GF-D8 (cell line): ENCODE measurements at regions not wholly inside any gene's neighbourhood (a gene's known extent, or its start where the extent isn't known, plus 50 kb on each side); places are given as distances from the start of the nearest gene placed in this dataset.
"Not testable (repeated sequence)": the region's sequence is repeated elsewhere in the genome, so short reads cannot be mapped to it uniquely, and the experiment has no call there.

Source experiments
- DNase-seq: peaks from one replicate; lab custom pipeline; 2025; lab: John Stamatoyannopoulos, UW

DNA sequence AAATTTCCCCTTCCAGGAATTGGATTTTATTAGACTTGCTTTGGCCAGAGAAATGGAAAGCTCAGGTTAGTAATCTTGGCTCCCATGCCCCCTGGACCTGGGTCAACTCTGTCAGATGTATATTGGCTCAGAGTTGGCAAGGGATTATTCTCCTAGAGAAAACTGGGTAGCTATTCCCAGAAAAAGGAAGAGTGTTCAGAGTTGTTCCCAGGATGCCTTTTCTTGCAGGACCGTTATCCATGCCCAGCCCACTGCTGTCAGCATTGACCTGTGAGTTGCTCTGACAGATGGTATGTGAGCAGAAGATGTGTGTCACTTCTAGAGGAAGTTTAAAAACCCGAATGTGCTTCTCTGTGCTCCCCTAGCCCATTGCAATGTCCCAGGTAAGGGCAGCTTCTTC lies 509.9 kb upstream of the ZFP42 start:
- no peak for DNase-seq

DNA sequence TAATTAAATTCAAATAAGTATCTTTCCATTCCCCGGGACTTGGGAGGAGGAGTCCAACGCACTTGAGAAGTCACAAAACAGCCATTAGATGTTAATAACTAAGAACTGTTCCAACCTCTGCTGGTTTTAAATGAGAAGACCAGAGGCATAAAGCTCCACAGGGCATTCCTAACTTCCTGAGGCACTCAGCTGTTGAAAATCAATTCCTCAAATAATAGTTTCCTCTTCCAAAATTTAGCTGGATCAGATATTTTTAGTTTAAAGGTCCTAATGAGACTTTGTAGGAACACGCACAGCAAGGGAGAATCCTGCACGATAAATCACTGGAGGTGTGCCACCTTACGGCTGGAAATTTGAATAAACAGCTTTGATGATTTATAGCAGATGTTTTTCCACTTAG lies 504.3 kb upstream of the ZFP42 start:
- DNase-seq, result no peak

DNA sequence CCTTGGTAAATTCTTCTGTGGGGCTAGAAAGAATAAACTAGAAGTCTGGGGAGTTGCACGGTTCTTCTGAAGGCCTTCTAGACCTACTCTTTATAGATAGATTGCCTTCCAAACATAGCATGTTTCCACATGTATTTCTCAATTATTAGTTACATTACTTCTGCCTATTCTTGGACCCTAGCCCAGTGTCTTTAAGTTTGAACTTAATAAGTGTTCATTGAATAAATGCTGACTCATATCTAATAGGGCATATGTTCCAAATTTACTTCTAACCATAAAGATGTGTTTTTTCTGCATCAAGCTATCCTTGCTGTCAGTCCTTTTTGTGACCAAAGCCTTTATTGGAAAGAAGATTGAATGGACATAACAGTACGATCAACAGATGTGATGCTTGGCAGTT lies 503.6 kb upstream of the ZFP42 start:
- no peak for DNase-seq

DNA sequence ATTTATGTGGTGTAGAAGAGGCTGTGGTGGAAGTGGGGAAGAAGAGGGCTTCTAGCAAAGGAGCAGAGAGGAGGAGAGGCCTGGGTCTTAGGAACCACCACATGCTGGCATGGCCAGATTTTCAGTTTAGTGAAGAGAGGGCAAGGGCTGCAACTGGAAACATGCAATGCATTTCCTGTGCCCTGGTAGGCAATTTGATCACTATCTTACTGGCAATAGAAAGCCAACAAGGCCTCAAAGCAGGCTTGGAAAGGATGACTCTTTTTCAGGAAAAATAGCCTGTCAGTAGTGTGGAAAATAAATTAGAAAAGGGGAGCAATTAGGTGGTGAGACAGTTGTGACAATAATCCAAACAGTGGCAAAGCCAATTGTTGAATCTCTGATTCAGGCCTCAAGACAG lies 501.9 kb upstream of the ZFP42 start:
- no peak for DNase-seq

DNA sequence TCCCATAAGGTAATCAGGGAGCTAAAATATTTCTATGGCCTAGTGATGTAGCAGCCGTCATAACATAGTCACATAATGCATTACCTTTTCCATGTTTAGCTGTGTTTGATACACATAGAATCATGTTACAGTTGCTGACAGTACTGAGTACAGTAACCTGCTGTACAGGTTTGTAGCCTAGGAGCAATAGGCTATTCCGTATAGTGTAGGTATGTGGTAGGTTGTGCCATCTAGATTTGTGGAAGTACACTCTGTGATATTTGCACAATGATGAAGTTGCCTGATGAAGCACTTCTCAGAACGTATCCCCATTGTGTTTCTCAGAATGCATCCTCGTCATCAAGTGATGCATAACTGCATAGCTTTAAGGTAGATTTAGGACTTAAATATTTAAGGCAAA lies 495.6 kb upstream of the ZFP42 start:
- no peak for DNase-seq

GRCh38 chr4:187500796-187501195 lies 494.8 kb upstream of the ZFP42 start:
- no peak for DNase-seq

GRCh38 chr4:187501731-187502130 lies 493.8 kb upstream of the ZFP42 start:
- no peak for DNase-seq

DNA sequence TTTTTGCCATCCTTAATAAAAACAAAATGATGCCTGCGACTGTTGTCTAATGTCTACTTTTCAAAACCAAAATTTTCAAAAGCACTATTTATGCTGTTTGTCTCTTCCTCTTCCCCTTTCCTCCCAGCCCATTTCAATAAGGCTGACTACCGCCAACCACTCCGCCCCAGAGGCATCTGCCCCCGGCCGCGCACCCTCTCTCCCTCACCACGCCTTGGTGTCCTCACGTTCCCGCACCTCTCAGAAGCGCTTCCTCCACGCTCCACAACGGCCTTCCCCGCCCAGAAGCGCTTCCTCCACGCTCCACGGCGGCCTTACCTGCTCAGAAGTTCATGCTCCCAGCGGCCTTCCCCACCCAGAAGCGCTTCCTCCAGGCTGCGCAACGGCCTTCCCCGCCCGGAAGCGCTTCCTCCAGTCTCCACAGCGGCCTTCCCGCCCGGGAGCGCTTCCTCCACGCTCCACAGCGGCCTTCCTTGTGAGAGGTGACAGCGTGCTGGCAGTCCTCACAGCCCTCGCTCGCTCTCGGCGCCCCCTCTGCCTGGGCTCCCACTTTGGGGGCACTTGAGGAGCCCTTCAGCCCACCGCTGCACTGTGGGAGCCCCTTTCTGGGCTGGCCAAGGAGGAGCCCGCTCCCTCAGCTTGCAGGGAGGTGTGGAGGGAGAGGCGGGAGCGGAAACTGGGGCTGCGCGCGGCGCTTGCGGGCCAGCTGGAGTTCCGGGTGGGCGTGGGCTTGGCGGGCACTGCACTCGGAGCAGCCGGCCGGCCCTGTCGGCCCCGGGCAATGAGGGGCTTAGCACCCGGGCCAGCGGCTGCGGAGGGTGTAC lies 490.4 kb upstream of the ZFP42 start:
- no peak for DNase-seq

DNA sequence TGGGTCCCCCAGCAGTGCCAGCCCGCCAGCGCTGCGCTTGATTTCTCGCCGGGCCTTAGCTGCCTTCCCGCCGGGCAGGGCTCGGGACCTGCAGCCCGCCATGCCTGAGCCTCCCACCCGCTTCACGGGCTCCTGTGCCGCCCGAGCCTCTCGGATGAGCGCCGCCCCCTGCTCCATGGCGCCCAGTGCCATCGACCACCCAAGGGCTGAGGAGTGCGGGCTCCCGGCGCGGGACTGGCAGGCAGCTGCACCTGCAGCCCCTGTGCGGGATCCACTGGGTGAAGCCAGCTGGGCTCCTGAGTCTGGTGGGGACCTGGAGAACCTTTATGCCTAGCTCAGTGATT lies 489.8 kb upstream of the ZFP42 start:
- not testable (repeated sequence) for DNase-seq

DNA sequence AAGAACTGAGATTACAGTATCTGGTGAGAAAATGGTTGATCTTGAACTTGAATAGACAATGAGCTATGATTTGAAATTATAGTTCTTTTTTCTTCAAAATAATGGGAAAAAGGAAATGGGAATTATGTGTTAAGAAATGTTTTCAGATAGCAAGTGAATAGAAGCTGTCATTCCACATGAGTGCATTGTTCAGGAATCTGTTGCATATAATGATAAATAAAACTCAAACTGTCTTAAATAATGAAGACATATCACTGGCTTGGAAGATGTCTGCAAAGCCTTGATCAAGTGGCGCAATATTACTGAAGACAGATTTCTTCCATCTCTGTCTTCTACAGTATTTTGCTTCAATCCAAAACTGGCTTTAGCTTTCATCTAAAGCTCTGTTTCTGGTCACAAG lies 479.3 kb upstream of the ZFP42 start:
- no peak for DNase-seq

DNA sequence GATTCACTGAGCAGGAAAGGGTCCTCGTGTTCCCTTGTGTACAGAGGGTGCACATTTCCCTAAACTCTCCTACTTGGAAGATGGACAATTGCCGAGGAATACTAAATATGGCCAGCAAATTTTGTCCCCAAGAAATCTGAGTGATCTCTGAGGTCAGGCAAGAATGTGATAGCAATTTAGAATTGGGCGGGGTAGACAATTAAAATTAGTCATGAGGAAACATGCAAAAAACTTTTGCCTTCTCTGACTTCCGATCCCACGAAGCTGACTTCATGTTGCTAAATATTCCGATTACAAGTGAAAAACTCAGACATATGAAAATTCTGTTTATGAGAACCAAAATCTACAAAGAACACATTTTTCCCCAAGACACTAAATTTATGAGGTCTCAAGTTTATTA lies 453.9 kb upstream of the ZFP42 start:
- no peak for DNase-seq

GRCh38 chr4:187544461-187545053 lies 451.0 kb upstream of the ZFP42 start:
- no peak for DNase-seq

GRCh38 chr4:187547316-187547715 lies 448.3 kb upstream of the ZFP42 start:
- no peak for DNase-seq

DNA sequence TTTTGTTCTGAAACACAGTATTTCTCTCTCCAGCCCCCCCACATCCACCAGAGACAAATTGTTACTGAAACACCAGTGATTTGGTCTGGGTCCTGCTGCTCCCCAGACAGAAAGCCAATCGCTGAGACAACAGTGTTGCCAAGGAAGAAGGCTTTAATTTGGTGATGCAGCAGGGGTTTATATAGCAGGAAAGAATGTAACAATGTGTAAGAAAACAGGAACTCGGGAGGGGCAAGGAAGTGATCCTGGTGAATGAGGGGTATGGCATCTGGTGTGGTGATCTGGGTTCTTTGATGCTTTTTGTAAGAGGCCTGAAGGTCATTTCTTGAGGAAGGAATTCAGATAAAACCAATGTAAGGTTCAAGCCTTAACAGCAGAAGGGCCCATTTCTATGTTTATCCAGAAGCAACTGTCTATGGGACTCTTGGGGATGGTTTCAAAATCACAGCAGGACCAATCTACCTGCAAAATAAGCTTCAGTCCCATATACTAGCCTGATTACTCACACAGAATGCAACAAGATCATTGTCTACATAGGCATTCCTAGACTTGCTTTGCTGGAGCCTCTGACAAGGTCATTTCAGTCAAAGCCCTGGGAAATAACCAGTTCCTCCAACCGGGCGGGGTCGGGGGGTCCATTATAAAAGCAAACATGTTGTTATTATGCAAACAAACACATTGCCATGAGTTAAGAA lies 445.2 kb upstream of the ZFP42 start:
- no peak for DNase-seq

GRCh38 chr4:187552781-187553180 lies 442.8 kb upstream of the ZFP42 start:
- no peak for DNase-seq

GRCh38 chr4:187555174-187555573 lies 440.4 kb upstream of the ZFP42 start:
- DNase-seq, result no peak

DNA sequence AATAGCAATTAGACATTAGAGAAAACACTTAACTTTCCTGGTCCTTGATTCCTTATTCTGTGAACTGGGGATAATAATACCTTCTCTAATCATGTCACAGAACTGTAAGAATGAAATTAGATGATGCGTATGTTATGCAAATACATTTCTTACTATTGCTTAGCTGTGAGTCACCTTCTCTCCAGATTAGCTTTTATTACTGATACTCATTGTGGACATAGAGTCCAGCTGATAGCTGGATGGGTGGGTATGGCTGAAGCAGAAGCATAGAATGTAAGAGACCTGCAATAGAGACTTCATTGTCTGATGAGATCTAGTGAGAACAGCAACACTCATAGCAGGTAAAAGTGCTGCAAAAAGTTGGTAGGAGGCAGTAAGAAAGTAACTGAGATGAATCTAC lies 437.2 kb upstream of the ZFP42 start:
- no peak for DNase-seq

DNA sequence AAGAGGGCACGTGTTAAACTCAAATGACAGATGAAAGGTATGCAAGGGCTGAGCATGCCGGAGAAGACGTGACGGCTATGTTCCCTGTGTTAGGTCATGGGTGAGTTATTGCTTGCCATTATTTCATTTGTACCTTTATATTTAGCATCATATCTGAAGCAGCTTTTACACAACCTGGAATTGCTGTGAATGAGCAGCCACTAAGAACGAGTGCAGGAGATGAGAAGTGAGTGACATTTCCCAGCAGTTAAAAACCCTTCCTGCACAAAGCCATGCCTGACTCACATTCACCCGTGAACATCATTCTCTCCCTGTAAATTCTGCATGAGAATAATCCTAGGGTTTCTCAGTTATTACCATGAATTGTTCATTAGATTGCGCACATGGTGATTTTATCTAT lies 433.2 kb upstream of the ZFP42 start:
- DNase-seq, result no peak

- no peak for DNase-seq
Observed at GRCh38 chr4:187565416-187565815, 430.2 kb upstream of the ZFP42 start.

DNA sequence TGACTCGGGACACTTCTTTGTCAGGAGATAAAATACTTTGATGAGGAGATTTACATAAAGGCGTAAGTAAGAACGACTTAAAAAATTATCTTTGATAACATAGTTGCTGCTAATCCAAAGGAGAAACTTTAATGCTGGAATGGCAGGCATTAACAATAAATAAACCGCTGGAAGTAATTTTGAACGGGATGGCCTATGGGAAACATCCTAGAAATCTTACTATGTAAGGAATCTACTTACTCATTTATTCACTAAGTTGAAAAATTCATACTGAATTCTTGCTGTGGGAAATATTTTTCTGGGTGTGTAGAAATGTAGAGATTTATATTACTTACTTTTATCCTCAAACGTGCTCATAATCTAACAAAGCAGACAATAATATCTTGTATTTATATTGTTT lies 425.7 kb upstream of the ZFP42 start:
- no peak for DNase-seq

DNA sequence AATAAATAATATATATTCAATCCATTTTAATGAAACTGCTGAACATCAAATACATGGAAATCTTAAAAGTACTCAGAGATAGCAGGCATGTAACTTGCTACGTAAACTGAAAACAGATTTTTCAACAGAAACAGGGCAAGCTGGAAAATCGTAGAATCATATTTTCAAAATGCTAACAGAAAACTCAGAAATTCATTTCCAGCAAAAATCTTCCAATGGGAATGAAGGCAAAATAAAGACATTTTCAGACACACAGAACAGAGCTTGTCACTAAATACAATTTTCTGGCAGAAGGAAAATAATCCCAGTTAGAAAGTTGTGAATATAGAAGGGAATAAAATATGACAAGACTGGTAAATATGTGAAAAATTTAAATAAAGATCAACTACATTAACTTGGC lies 419.9 kb upstream of the ZFP42 start:
- no peak for DNase-seq

GRCh38 chr4:187576751-187577150 lies 418.8 kb upstream of the ZFP42 start:
- DNase-seq, result no peak

DNA sequence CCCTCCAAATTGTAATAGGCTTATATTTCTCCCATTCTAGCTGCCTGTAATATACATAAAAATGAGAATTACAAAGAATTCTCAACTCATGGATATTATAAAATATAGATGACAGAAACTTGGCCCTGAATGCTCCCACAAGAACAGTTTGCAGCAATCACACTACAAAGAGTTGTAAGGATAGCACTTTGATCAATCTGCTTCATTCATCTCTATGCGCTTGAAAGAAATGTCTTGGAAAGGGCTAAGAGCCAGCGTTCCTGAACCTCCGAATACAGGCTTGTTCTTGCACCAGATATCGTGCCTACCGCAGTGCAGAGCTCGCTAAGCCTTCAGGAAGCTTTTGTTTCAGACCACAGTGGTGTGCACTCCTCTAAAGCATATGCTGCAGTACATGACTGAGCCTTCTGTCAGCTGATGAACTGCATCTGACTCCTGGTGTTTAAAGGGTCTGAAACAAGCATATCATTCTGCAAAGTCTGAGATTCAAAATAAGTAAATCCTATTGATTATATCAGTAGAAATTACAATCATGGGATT lies 417.6 kb upstream of the ZFP42 start:
- no peak for DNase-seq
